Colonic mucosa (tissue), 4 donors: ENCODE measurements at regions not wholly inside any gene's neighbourhood (a gene's known extent, or its start where the extent isn't known, plus 50 kb on each side); places are given as distances from the start of the nearest gene placed in this dataset.

Experiments
- DNase-seq: peaks from one replicate; pipeline ENCODE4 v3.0.0-alpha.2; 2020
- H3K27ac ChIP-seq: fragments of 200-600 bp; one replicate; pipeline ENCODE4 v1.8.0; 2021
- H3K27me3 ChIP-seq: fragments of 200-600 bp; one replicate; pipeline ENCODE4 v1.8.0; 2021
- H3K36me3 ChIP-seq: fragments of 200-600 bp; one replicate; pipeline ENCODE4 v1.8.0; 2021
- H3K4me1 ChIP-seq: fragments of 200-600 bp; one replicate; pipeline ENCODE4 v1.8.0; 2021; ENCODE audit warnings: mild to moderate bottlenecking
- H3K4me3 ChIP-seq: fragments of 200-600 bp; one replicate; pipeline ENCODE4 v1.8.0; 2021
- H3K9ac ChIP-seq, 2 donors: one replicate each; pipeline ENCODE4 v1.7.0; 2013; ENCODE audit warnings: control low read depth in 2 of 2, low read depth in 2 of 2, low read length in 2 of 2
- H3K9me3 ChIP-seq: fragments of 200-600 bp; one replicate; pipeline ENCODE4 v1.8.0; 2021
- intact Hi-C: fragments of 100-400 bp; cut with DNase I; formaldehyde crosslinking; loops from one replicate; pipeline ENCODE4 v1.14.1; 2022
- TF ChIP-seq, protein P1 (sequence below): fragments of 200-600 bp; IDR thresholded peaks from one replicate; pipeline ENCODE4 v1.8.0; 2022; ENCODE audit warnings: antibody characterized with exemption, mild to moderate bottlenecking
- donor health status: healthy.
- donor health status: DM: no; HTN: no; CAD: no.
- donor health status: DM: no; HTN: no; CAD: no.

DNA sequence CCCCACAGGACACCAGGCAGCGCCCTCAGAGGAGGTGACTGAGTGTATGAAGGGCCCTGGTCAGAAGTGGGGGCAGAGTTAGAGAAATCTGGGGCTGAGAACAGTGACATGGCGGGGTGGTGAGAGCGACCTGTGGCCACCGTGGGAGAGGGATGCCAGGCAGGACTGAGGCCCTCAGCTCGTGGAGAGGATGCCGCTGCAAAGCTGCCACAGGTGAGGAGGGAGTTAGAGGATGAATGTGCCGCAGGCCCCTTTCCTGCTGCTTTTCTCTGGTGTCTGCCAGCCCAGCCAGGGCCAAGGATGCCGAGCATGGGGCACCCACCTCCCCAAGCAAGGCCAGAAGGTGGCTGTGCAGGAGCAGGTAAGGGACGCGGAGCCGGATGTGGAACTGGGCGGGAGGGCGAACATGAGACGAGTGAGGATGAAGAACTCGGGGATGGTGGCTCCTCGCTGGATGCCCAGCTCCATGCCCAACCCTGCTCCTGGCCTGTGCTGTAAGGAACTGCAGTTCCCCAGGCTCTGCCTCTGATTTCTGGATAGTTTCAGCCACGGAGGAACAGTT lies 269.2 kb upstream of the HDAC4 start:
- H3K36me3 ChIP-seq = no peaks in the 10 kb centered on the region
- H3K9ac ChIP-seq = no peak overlapping the region
- H3K9me3 ChIP-seq = no peaks in the 10 kb centered on the region
- no peak for DNase-seq
- H3K27ac ChIP-seq = no peak overlapping the region
- no peaks in the 10 kb centered on the region for H3K4me1 ChIP-seq
- intact Hi-C loops = no loop called here
- TF ChIP-seq, protein P1, sequence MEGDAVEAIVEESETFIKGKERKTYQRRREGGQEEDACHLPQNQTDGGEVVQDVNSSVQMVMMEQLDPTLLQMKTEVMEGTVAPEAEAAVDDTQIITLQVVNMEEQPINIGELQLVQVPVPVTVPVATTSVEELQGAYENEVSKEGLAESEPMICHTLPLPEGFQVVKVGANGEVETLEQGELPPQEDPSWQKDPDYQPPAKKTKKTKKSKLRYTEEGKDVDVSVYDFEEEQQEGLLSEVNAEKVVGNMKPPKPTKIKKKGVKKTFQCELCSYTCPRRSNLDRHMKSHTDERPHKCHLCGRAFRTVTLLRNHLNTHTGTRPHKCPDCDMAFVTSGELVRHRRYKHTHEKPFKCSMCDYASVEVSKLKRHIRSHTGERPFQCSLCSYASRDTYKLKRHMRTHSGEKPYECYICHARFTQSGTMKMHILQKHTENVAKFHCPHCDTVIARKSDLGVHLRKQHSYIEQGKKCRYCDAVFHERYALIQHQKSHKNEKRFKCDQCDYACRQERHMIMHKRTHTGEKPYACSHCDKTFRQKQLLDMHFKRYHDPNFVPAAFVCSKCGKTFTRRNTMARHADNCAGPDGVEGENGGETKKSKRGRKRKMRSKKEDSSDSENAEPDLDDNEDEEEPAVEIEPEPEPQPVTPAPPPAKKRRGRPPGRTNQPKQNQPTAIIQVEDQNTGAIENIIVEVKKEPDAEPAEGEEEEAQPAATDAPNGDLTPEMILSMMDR = no peak
- no peaks in the 10 kb centered on the region for H3K27me3 ChIP-seq
- no peak overlapping the region for H3K4me3 ChIP-seq

DNA sequence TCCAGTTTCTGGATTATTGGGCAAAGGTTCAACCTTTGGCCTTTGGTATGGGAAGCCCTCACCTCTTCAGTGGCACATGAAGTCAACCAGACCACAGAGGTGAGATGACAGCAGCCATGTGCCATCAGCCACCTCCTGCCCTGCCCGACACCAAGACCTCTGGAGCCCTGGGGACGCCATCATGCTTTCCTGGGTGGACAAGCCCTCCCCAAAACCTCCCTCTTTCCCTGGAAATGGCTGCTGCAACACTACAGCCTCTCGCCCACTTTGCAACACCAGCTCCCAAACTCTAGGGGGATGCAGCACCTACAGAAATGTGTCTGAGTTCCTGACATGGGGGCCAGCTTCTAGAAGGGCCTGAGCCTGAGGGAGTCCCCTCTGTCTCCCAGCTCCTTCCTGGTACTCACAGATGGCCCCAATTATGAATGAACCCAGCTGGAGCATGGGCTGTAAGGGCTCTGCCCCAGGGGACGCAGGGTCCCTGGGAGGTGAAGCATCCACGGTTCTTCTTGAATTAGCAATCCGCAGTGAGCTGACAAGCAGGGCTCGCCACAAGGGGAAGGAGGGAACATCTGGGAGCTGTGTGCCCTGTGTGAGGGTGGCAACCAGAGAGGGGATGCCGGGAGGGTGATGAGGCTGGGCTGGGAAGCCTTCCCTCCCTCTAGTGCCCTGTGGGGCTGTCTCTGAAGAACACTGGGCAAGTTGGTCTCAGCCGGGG lies 268.5 kb upstream of the HDAC4 start:
- TF ChIP-seq, protein P1 = no peak
- Histone ChIP-seq H3K36me3 (no peaks in the 10 kb centered on the region), H3K4me3 (no peak overlapping the region), H3K9me3 (no peaks in the 10 kb centered on the region), H3K27ac (no peak overlapping the region), H3K4me1 (no peaks in the 10 kb centered on the region), H3K27me3 (no peaks in the 10 kb centered on the region), H3K9ac (no peak overlapping the region)
- intact Hi-C loops = no loop called here
- peak; percentile 8 for DNase-seq

DNA sequence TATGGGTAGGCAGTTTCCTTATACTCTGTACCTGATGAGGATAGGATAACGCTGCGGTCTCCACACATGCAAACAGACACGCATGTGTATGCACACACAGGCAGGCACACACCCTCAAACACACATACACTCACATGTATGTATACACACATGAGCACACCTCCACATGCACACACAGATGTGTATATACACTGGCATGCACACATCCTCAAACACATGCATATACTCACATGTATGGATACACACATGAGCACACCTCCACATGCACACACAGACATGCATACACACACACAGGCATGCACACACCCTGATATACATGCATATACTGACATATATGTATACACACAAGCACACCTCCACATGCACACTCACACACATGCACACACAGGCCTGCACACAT lies 267.8 kb upstream of the HDAC4 start:
- Histone ChIP-seq H3K9ac (no peak overlapping the region), H3K4me1 (no peaks in the 10 kb centered on the region)
- peak; percentile 4 for DNase-seq

DNA sequence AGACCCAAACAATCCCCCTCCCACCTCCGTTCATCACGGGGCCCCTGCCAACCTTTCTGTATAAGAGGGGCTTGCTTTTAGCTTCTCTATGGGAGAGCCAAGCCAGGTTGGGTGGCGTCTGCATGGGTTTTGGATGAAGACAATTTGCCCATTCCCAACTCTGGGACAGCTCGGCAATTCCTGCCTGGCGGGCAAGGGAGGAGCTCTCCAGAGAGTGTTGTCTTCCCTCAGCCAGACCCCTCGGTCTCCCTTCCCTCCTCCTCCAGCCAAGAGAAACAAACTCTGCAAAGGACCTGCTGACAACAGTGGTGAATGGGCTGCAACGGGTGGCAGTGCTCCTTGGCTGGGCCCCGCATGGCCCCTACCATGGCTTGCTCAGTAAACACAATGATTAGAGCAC lies 267.2 kb upstream of the HDAC4 start:
- intact Hi-C loops = no loop called here
- Histone ChIP-seq H3K4me1 (no peaks in the 10 kb centered on the region), H3K9ac (no peak overlapping the region), H3K36me3 (no peaks in the 10 kb centered on the region), H3K27ac (no peak overlapping the region), H3K9me3 (no peaks in the 10 kb centered on the region), H3K27me3 (no peaks in the 10 kb centered on the region), H3K4me3 (no peak overlapping the region)
- TF ChIP-seq, protein P1 = no peak
- peak; percentile 11 for DNase-seq

More for the DNA sequence above, 267.8 kb upstream of the HDAC4 start:
- Histone ChIP-seq H3K9me3 (no peaks in the 10 kb centered on the region), H3K27ac (no peak overlapping the region), H3K27me3 (no peaks in the 10 kb centered on the region), H3K4me3 (no peak overlapping the region), H3K36me3 (no peaks in the 10 kb centered on the region)
- TF ChIP-seq, protein P1 = no peak
- intact Hi-C loops = no loop called here

DNA sequence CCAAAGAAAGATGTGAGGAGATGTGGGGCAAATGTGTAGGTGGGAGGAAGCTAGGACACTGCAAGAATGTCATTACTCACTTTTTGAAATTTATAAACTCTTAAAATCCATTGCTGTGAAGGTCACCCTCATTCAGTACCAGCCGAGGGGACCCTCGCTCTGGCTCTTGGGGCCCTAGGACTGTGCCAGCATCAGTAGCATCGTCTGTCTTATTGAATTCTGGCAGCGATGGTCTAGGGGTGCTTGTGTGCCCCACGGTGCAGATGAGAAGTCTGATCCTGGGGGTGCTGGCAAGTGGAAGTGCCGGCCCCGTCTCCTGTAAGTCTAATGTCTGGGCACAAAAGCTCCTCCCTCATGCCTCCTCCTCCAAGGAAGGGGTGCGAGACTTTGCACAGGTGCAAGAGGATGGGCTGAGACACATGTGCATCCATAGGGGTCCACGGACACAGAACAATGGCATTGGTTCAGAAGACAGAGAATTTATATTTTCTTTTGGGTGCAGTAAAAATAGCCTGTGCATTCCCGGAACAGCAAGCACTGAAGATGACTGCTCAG lies 266.7 kb upstream of the HDAC4 start:
- no peak overlapping the region for H3K27ac ChIP-seq
- TF ChIP-seq, protein P1 = no peak
- no peaks in the 10 kb centered on the region for H3K36me3 ChIP-seq
- intact Hi-C loops = no loop called here
- no peaks in the 10 kb centered on the region for H3K9me3 ChIP-seq
- no peaks in the 10 kb centered on the region for H3K4me1 ChIP-seq
- H3K4me3 ChIP-seq = no peak overlapping the region
- no peak for DNase-seq
- H3K27me3 ChIP-seq = no peaks in the 10 kb centered on the region
- H3K9ac ChIP-seq = no peak overlapping the region
